ENCODE measurements at regions not wholly inside any gene's neighbourhood (a gene's known extent, or its start where the extent isn't known, plus 50 kb on each side); places are given as distances from the start of the nearest gene placed in this dataset.

- no peak for DNase-seq
Measured at GRCh38 chr22:49561976-49562375, 265.7 kb downstream of the BRD1 start.

GRCh38 chr22:49561338-49561737 lies 266.3 kb downstream of the BRD1 start:
- DNase-seq = no peak

DNA sequence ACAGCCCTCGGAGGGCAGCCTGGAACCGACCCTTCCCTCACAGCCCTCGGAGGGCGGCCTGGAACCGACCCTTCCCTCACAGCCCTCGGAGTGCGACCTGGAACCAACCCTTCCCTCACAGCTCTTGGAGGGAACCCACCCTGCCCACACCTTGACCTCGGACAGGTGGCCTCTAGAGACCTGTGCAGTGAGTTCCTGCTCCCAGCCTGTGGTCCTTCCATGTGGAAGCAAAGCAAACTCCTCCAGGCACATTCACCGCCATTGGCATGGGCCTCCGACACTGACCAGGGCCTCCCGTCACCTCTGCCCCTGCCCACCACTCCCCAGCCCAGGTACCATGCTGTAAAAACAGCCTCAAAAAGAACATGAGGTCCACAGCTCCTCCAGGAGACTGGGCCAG lies 272.1 kb downstream of the BRD1 start:
- DNase-seq = no peak

DNA sequence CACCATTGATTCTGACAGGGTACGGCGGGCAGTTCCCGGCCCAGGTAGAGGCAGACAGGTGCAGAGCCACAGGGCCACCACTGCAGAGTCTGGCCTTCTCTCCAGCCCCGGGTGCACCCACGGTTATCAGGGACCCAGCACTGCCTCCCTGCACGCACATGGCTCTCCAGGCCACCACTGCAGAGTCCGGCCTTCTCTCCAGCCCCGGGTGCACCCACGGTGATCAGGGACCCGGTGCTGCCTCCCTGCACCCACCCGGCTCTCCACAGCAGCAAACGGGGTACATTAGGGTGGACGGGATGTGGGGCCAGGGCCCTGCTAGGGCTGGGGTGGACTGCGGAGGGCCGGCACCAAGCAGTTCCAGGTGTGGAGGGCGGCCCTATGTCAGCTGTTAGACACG lies 272.9 kb downstream of the BRD1 start:
- no peak for DNase-seq

DNA sequence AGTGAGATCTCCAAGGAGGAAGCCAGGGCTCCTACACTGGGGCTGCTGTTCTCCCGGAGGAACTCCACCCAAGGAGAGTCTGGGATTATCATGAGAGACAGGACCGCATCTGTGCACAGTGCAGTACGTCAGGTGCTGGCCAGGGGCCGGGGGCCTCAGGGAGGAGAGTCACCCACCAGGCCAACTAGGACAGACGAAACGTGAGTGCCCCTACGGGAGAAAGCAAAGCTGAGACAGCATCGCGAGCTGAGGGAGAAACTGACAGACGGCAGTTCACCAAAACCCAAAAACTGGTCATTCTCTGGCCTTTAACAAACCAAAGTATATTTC lies 273.4 kb downstream of the BRD1 start:
- DNase-seq = no peak

DNA sequence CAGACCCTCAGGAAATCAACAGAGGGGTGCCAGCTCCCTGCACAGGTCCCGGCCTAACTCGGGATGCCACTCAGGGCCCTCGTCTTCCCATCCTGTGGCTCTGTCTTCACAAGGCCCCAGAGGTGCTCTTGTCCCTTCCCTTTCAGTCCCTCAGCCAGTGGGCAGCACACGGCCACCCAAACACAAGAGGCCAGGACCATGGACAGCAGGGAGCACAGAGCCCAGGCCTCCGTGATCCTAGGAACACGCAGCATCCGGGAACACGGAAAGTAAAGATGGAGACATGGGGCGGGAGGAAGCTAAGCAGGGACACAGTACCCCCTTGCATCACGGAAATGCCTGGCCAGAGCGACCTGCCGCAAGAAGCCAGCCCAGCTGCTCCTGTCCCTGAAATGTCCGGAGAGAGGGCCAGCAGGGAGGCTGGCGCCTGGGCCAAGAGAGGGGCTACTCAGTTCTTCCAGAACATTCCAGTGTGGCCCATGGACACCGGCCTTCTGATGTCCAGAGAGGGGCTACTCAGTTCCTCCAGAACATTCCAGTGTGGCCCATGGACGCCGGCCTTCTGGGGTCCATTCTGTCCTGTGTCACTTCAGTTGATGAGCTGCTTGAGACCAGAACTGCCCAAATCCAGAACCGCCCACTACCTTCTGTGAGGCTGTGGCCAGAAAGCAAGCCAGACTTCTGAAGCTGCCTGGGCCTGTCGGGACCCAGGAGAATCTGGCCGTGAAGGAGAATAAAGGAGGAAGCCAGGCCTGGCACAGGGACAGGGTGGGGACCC lies 274.0 kb downstream of the BRD1 start:
- no peak for DNase-seq

GRCh38 chr22:49553076-49553475 lies 274.6 kb downstream of the BRD1 start:
- no peak for DNase-seq

- no peak for DNase-seq
Measured at GRCh38 chr22:49551897-49552614, 275.6 kb downstream of the BRD1 start.

- no peak for DNase-seq
Measured at GRCh38 chr22:49551446-49551845, 276.2 kb downstream of the BRD1 start.

DNA sequence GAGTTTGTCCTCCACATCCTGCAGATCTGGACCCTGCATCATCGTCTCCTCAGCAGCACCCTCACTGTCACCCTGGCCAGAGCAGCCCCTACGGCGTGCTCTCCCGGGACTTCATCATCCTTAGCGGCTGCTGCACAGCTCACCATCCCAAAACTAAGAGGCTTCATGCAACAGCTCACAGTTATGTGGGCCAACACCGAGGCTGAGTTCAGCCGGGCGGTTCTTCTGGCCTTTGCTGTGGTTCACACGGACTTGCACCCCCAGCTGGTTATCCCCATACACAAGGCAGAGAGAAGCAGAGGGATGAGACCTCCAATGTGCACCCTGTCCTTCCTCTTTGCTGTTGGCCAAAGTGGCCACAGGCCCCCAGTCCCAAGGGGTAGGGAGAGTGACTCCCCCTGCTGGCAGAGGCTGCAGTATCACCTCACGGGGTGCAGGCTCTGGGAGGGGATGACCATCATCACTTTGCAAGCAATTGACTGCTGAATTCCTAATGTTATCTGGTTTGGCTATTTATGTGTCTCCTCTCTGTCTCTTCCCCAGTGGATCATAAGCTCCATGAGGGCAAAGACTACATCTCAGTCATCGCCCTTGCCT lies 276.8 kb downstream of the BRD1 start:
- no peak for DNase-seq

- no peak for DNase-seq
Measured at GRCh38 chr22:49550141-49550430, 277.6 kb downstream of the BRD1 start.

- DNase-seq = no peak
Measured at GRCh38 chr22:49549256-49550140, 278.2 kb downstream of the BRD1 start.

DNA sequence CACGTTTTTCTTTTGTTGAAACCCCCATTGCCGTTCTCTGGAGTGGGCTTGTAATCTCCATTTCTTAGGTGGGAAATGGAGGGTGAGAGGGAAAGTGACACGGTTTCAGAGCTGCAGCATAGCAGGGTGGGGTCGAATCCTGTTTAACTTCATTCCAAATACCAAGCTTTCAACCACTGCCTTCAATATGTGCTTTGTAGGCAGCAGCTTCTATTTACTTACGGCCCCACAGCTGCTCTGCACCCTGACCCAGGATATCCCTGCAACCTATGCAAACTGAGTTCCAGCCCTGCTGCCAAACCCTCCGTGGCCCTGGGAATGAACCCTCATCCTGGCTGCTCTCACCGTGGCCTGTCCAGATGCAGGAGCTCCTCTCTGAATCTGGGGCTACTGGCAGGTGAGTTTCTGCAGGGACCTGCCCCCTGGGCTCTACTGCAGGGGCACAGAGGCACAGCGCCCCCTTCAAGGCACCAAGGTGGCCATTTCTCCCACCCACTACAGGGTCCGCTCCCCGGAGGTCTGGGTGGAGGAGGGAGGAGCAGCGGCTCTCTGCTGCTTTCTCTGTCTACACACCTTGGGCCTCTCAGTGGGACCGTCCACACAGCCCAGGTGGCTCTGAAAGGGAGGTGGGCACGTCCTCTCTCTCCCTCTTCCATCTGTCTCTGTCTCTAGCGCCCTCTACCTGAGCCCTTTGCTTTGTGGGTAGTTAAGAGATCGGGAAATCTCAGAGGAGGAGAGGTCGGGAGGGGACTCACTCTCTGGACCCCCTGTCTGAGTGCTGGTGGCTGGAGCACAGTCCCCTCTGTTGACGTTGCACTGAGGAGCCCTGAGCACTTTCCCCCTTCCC lies 279.1 kb downstream of the BRD1 start:
- no peak for DNase-seq

GRCh38 chr22:49547751-49548239 lies 279.9 kb downstream of the BRD1 start:
- no peak for DNase-seq

DNA sequence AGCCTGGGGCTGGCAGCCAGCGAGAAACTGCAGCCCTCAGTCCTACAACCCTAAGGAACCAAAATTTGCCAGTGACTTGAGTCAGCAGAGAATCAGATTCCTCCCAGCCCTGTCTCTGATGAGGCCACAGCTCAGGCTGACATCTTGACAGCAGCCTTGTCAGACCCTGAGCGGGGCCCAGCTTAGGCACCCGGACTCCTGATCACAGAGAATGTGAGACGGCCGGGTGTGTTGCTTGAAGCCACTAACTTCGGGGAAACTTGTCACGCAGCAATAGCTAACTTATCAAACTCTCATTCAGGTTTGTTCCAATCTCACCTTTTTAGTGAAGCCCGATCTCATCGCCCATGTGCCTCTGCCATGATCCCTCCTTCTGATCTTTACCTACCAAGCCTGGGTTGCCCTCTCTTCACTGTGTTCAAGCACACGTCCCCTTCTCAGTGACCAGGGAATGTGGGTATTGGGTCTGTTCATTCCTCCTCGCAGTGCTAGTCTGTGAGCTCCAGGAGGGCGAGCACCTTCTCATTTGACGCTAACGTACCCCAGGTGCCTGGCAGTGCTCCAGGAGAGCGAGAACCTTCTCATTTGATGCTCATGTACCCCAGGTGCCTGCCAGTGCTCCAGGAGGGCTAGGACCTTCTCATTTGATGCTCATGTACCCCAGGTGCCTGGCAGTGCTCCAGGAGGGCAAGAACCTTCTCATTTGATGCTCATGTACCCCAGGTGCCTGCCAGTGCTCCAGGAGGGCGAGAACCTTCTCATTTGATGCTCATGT lies 280.7 kb downstream of the BRD1 start:
- DNase-seq = no peak

GRCh38 chr22:49545606-49546005 lies 282.1 kb downstream of the BRD1 start:
- DNase-seq = no peak

- no peak for DNase-seq
Measured at GRCh38 chr22:49544286-49544685, 283.4 kb downstream of the BRD1 start.

GRCh38 chr22:49543876-49544275 lies 283.8 kb downstream of the BRD1 start:
- no peak for DNase-seq

DNA sequence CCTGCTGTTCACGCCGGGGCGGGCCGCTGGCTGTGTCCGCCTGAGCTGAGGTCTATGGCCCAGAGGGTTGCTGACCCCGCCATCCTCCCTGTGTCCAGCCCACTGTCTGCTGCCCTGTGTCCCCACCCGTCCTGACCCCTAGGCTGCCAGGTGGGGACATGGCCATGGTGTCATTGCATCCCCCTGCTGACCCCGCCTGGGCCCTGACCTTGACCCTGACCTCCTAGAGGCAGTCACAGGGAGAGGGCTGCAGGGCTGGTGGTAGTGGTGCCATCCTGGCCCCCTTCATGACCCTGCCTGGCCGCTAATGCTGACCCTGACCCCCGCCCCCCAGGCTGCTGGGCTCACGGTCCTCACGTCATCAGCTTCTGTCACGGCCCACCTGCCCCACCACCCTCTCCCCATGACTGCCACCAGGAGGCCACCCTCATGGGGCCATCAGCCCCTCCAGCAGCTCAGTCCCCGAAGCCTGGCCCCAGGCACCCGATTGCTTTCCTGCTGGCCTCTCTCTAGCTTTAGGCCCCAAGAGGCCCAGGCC lies 285.9 kb downstream of the BRD1 start:
- no peak for DNase-seq

- DNase-seq = no peak
Measured at GRCh38 chr22:49540913-49541692, 286.6 kb downstream of the BRD1 start.

All from NCI-H1048 (cell line).